Upper lobe of right lung (tissue), 1 donor: ENCODE measurements at regions not wholly inside any gene's neighbourhood (a gene's known extent, or its start where the extent isn't known, plus 50 kb on each side); places are given as distances from the start of the nearest gene placed in this dataset.
A peak's percentile ranks its signal among the peaks of the same experiment; 100 is the strongest.
"Not testable (repeated sequence)": the region's sequence is repeated elsewhere in the genome, so short reads cannot be mapped to it uniquely, and the experiment has no call there.

Experiments
- ATAC-seq: fragments of 200-7000 bp; cut with Tn5 transposase; one replicate; pipeline ENCODE4 v1.9.1; 2020; ENCODE audit warnings: mild to moderate bottlenecking, moderate library complexity
- DNase-seq: peaks from one replicate; pipeline ENCODE4 v3.0.0-alpha.2; 2020
- H3K27ac ChIP-seq: fragments of 200-600 bp; one replicate; pipeline ENCODE4 v1.8.0; 2022
- H3K27me3 ChIP-seq: fragments of 200-600 bp; one replicate; pipeline ENCODE4 v1.8.0; 2022; ENCODE audit warnings: mild to moderate bottlenecking
- H3K36me3 ChIP-seq: fragments of 200-600 bp; one replicate; pipeline ENCODE4 v1.8.0; 2022
- H3K4me1 ChIP-seq: fragments of 200-600 bp; one replicate; pipeline ENCODE4 v1.8.0; 2022
- H3K4me3 ChIP-seq: fragments of 200-600 bp; one replicate; pipeline ENCODE4 v1.8.0; 2022; ENCODE audit warnings: mild to moderate bottlenecking
- H3K9me3 ChIP-seq: fragments of 200-600 bp; one replicate; pipeline ENCODE4 v1.8.0; 2022
- CTCF ChIP-seq: fragments of 200-600 bp; IDR thresholded peaks from one replicate; pipeline ENCODE4 v1.8.0; 2022; ENCODE audit warnings: antibody characterized with exemption
- intact Hi-C: fragments of 100-400 bp; cut with DNase I; formaldehyde crosslinking; loops from one replicate; pipeline ENCODE4 v1.11.0; 2022
- donor health status: DM: no; HTN: yes; CAD: no; lungs with severe emphysema.

- ATAC-seq: peak; percentile 60
- H3K4me1 ChIP-seq: no peaks in the 10 kb centered on the region
Measured at GRCh38 chr1:185526344-185527307, 207.6 kb upstream of the HMCN1 start.

GRCh38 chr1:185520188-185520920 lies 203.3 kb upstream of the IVNS1ABP start:
- no peak for DNase-seq
- Histone ChIP-seq H3K36me3 (no peaks in the 10 kb centered on the region), H3K27ac (no peak overlapping the region), H3K9me3 (no peaks in the 10 kb centered on the region), H3K4me3 (no peak overlapping the region), H3K27me3 (no peaks in the 10 kb centered on the region), H3K4me1 (no peaks in the 10 kb centered on the region)
- intact Hi-C loops: no loop called here
- peak; percentile 53 for ATAC-seq
- no peak for TF ChIP-seq CTCF

More at GRCh38 chr1:185526344-185527307, 207.6 kb upstream of the HMCN1 start:
- no peak overlapping the region for H3K4me3 ChIP-seq
- intact Hi-C loops: no loop called here
- TF ChIP-seq CTCF: no peak
- no peaks in the 10 kb centered on the region for H3K27me3 ChIP-seq
- H3K36me3 ChIP-seq: no peaks in the 10 kb centered on the region
- H3K27ac ChIP-seq: no peak overlapping the region
- H3K9me3 ChIP-seq: no peaks in the 10 kb centered on the region
- no peak for DNase-seq

GRCh38 chr1:185517808-185518419 lies 200.9 kb upstream of the IVNS1ABP start:
- Histone ChIP-seq H3K4me3 (no peak overlapping the region), H3K9me3 (no peaks in the 10 kb centered on the region), H3K4me1 (no peaks in the 10 kb centered on the region), H3K36me3 (no peaks in the 10 kb centered on the region), H3K27me3 (no peaks in the 10 kb centered on the region), H3K27ac (no peak overlapping the region)
- TF ChIP-seq CTCF: no peak
- ATAC-seq (no peak), DNase-seq (no peak)
- intact Hi-C loops: no loop called here

GRCh38 chr1:185517301-185517700 lies 200.3 kb upstream of the IVNS1ABP start:
- intact Hi-C loops, H3K27me3 ChIP-seq, ATAC-seq, H3K4me3 ChIP-seq, DNase-seq, H3K27ac ChIP-seq, H3K9me3 ChIP-seq, H3K4me1 ChIP-seq, H3K36me3 ChIP-seq: not testable (repeated sequence)

- intact Hi-C loops: no loop called here
- ATAC-seq: no peak
- no peak for DNase-seq
- Histone ChIP-seq H3K4me1 (no peaks in the 10 kb centered on the region), H3K4me3 (no peak overlapping the region), H3K36me3 (no peaks in the 10 kb centered on the region), H3K27ac (no peak overlapping the region), H3K27me3 (no peaks in the 10 kb centered on the region), H3K9me3 (no peaks in the 10 kb centered on the region)
- TF ChIP-seq CTCF: no peak
Measured at GRCh38 chr1:185515696-185516095, 198.7 kb upstream of the IVNS1ABP start.
